ENCODE measurements at regions not wholly inside any gene's neighbourhood (a gene's known extent, or its start where the extent isn't known, plus 50 kb on each side); places are given as distances from the start of the nearest gene placed in this dataset.

DNA sequence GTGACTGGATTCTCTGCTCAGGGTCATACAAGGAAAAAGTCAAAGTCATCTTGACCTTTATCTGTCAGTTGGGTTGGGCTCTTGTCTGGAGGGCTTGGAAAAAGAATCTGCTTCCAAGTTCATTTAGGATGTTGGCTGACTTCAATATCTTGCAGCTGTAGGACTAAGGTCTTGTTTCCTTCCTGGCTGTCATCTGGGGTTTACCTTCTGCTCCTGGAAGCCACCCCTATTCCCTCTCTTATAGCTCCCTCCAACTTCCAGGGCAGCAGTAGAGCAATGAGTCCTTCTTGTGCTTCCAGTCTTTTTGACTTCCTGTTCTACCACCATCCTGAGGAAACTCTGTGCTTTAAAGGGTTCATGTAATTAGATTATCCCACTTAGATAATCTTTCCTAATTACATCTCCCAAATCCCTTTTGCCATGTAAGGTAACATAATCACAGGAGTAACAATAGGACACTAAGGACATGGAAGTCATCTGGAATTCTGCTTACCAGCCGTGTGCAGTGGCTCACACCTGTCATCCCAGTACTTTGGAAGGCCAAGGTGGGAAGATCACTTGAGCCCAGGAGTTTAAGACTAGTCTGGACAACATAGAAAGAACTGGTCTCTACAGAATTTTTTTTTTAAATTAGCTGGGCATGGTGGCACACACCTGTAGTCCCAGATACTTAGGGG, 170.7 kb upstream of the KITLG start:
- 91% methylated on average over 1 of the region's 1 CpG for WGBS
- no peak overlapping the region for H3K9ac ChIP-seq (ENCODE audit: low read length)
- H3K23ac ChIP-seq (ENCODE audit: low read length in 2 of 2) = no peak overlapping the region
- no peak overlapping the region for H3K4me2 ChIP-seq (ENCODE audit: low read length, poor library complexity, severe bottlenecking)
- no peaks in the 10 kb centered on the region for H3K4me1 ChIP-seq (ENCODE audit: control insufficient read depth, insufficient read depth, low read depth, low read length)
- H2BK12ac ChIP-seq (ENCODE audit: low read length in 2 of 2) = no peak overlapping the region
- no peak overlapping the region for H2AK5ac ChIP-seq (ENCODE audit: low read length, severe bottlenecking)
- no peak overlapping the region for H4K91ac ChIP-seq (ENCODE audit: low read length)
- no peak overlapping the region for H3K18ac ChIP-seq (ENCODE audit: low read depth in 1 of 2, low read length in 2 of 2)
- no peaks in the 10 kb centered on the region for H3K79me1 ChIP-seq (replicated peaks; ENCODE audit: low read length, poor library complexity, severe bottlenecking)
- H2AFZ ChIP-seq (ENCODE audit: low read depth, low read length) = no peak overlapping the region
- no peaks in the 10 kb centered on the region for H3K9me3 ChIP-seq (ENCODE audit: control insufficient read depth, low read length)
- H3K36me3 ChIP-seq (ENCODE audit: control insufficient read depth in 1 of 2, insufficient read depth in 2 of 2, low read depth in 1 of 2, low read length in 2 of 2) = no peaks in the 10 kb centered on the region
- no peak overlapping the region for H3K27ac ChIP-seq (ENCODE audit: low read length, poor library complexity, severe bottlenecking)
- DNase-seq = no peak
- H3K4me3 ChIP-seq (ENCODE audit: insufficient read depth in 1 of 2, low read depth in 1 of 2, low read length in 2 of 2) = no peak overlapping the region
- H4K8ac ChIP-seq (ENCODE audit: low read length) = no peak overlapping the region
- no peak overlapping the region for H2BK5ac ChIP-seq (ENCODE audit: low read depth, low read length, poor library complexity, severe bottlenecking)
- no peak overlapping the region for H3K4ac ChIP-seq (ENCODE audit: low read depth in 1 of 2, low read length in 2 of 2)
- no peaks in the 10 kb centered on the region for H3K27me3 ChIP-seq (ENCODE audit: control insufficient read depth in 1 of 2, insufficient read depth in 1 of 2, low read length in 2 of 2)
- no peak overlapping the region for H2BK15ac ChIP-seq (ENCODE audit: low read depth, poor library complexity, severe bottlenecking)
- no peak overlapping the region for H2BK120ac ChIP-seq (ENCODE audit: low read depth, low read length)
- no peak overlapping the region for H3K14ac ChIP-seq (ENCODE audit: low read length in 2 of 2)

- Histone ChIP-seq H3K14ac (ENCODE audit: low read length in 2 of 2) (no peak overlapping the region), H4K8ac (ENCODE audit: low read length) (no peak overlapping the region), H3K36me3 (ENCODE audit: control insufficient read depth in 1 of 2, insufficient read depth in 2 of 2, low read depth in 1 of 2, low read length in 2 of 2) (no peaks in the 10 kb centered on the region), H2AFZ (ENCODE audit: low read depth, low read length) (no peak overlapping the region), H2BK120ac (ENCODE audit: low read depth, low read length) (no peak overlapping the region), H3K9ac (ENCODE audit: low read length) (no peak overlapping the region), H3K9me3 (ENCODE audit: control insufficient read depth, low read length) (no peaks in the 10 kb centered on the region), H2BK12ac (ENCODE audit: low read length in 2 of 2) (no peak overlapping the region), H3K27me3 (ENCODE audit: control insufficient read depth in 1 of 2, insufficient read depth in 1 of 2, low read length in 2 of 2) (no peaks in the 10 kb centered on the region), H3K4me3 (ENCODE audit: insufficient read depth in 1 of 2, low read depth in 1 of 2, low read length in 2 of 2) (no peak overlapping the region), H2BK5ac (ENCODE audit: low read depth, low read length, poor library complexity, severe bottlenecking) (no peak overlapping the region), H3K27ac (ENCODE audit: low read length, poor library complexity, severe bottlenecking) (no peak overlapping the region), H3K23ac (ENCODE audit: low read length in 2 of 2) (no peak overlapping the region), H3K4me2 (ENCODE audit: low read length, poor library complexity, severe bottlenecking) (no peak overlapping the region), H3K79me1 (replicated peaks; ENCODE audit: low read length, poor library complexity, severe bottlenecking) (no peaks in the 10 kb centered on the region), H3K4me1 (ENCODE audit: control insufficient read depth, insufficient read depth, low read depth, low read length) (no peaks in the 10 kb centered on the region), H3K18ac (ENCODE audit: low read depth in 1 of 2, low read length in 2 of 2) (no peak overlapping the region), H2AK5ac (ENCODE audit: low read length, severe bottlenecking) (no peak overlapping the region), H4K91ac (ENCODE audit: low read length) (no peak overlapping the region), H2BK15ac (ENCODE audit: low read depth, poor library complexity, severe bottlenecking) (no peak overlapping the region), H3K4ac (ENCODE audit: low read depth in 1 of 2, low read length in 2 of 2) (no peak overlapping the region)
- no peak for DNase-seq
Observed at GRCh38 chr12:88746386-88746785, 166.1 kb upstream of the KITLG start.

DNA sequence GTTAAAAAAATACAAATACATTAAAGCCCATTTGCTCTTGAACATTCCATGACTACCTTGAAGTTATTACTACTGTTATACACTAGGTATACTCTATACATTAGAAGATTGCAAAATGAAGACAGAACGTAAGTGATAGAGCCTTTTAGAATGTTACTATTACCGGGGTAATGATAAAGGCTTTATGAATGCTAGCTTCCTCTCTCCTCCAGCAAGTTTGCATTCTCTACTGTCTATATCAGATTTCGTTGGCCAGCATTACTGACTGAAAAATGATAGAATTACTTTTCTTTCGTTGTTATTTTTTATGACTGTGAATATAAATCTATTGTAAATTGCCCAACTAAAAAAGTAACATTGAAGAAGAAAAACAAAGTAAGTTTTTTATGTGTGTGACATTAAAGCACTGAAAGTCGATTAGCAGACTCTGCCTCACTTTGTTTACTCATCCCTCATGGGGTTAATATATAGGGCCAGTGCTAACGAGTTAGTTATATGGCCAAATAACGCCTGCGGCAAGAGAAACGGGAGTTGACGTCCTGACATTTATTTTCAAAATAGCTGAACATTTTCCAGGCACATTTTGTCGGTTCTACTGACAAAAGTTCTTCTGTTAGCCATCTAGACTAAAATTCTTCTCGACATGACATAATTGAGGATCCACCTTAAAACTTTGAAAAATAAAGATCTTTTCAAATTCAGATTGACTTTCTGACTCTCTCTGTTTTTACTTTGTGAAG, 163.8 kb upstream of the KITLG start:
- H2AK5ac ChIP-seq (ENCODE audit: low read length, severe bottlenecking) = no peak overlapping the region
- no peak overlapping the region for H3K14ac ChIP-seq (ENCODE audit: low read length in 2 of 2)
- H2AFZ ChIP-seq (ENCODE audit: low read depth, low read length) = no peak overlapping the region
- no peak overlapping the region for H3K4me2 ChIP-seq (ENCODE audit: low read length, poor library complexity, severe bottlenecking)
- H2BK12ac ChIP-seq (ENCODE audit: low read length in 2 of 2) = no peak overlapping the region
- H4K8ac ChIP-seq (ENCODE audit: low read length) = no peak overlapping the region
- H3K4me1 ChIP-seq (ENCODE audit: control insufficient read depth, insufficient read depth, low read depth, low read length) = no peaks in the 10 kb centered on the region
- no peak overlapping the region for H2BK15ac ChIP-seq (ENCODE audit: low read depth, poor library complexity, severe bottlenecking)
- 58% methylated on average over 8 of the region's 12 CpGs for WGBS
- H3K36me3 ChIP-seq (ENCODE audit: control insufficient read depth in 1 of 2, insufficient read depth in 2 of 2, low read depth in 1 of 2, low read length in 2 of 2) = no peaks in the 10 kb centered on the region
- no peak overlapping the region for H3K18ac ChIP-seq (ENCODE audit: low read depth in 1 of 2, low read length in 2 of 2)
- H3K9ac ChIP-seq (ENCODE audit: low read length) = peak overlapping the region; percentile 40
- H3K23ac ChIP-seq (ENCODE audit: low read length in 2 of 2) = no peak overlapping the region
- no peaks in the 10 kb centered on the region for H3K27me3 ChIP-seq (ENCODE audit: control insufficient read depth in 1 of 2, insufficient read depth in 1 of 2, low read length in 2 of 2)
- H4K91ac ChIP-seq (ENCODE audit: low read length) = no peak overlapping the region
- H3K79me1 ChIP-seq (replicated peaks; ENCODE audit: low read length, poor library complexity, severe bottlenecking) = no peaks in the 10 kb centered on the region
- H3K27ac ChIP-seq (ENCODE audit: low read length, poor library complexity, severe bottlenecking) = no peak overlapping the region
- H2BK5ac ChIP-seq (ENCODE audit: low read depth, low read length, poor library complexity, severe bottlenecking) = no peak overlapping the region
- H3K4me3 ChIP-seq (ENCODE audit: insufficient read depth in 1 of 2, low read depth in 1 of 2, low read length in 2 of 2) = no peak overlapping the region
- no peak overlapping the region for H2BK120ac ChIP-seq (ENCODE audit: low read depth, low read length)
- H3K9me3 ChIP-seq (ENCODE audit: control insufficient read depth, low read length) = no peaks in the 10 kb centered on the region
- H3K4ac ChIP-seq (ENCODE audit: low read depth in 1 of 2, low read length in 2 of 2) = no peak overlapping the region
- no peak for DNase-seq

GRCh38 chr12:88737838-88738472, 157.7 kb upstream of the KITLG start:
- Histone ChIP-seq H2BK5ac (ENCODE audit: low read depth, low read length, poor library complexity, severe bottlenecking) (no peak overlapping the region), H2BK120ac (ENCODE audit: low read depth, low read length) (no peak overlapping the region), H4K91ac (ENCODE audit: low read length) (no peak overlapping the region), H3K4me3 (ENCODE audit: insufficient read depth in 1 of 2, low read depth in 1 of 2, low read length in 2 of 2) (no peak overlapping the region), H3K23ac (ENCODE audit: low read length in 2 of 2) (no peak overlapping the region), H3K79me1 (replicated peaks; ENCODE audit: low read length, poor library complexity, severe bottlenecking) (no peaks in the 10 kb centered on the region), H2AK5ac (ENCODE audit: low read length, severe bottlenecking) (peak overlapping the region; percentile 26), H4K8ac (ENCODE audit: low read length) (no peak overlapping the region), H2AFZ (ENCODE audit: low read depth, low read length) (no peak overlapping the region), H2BK15ac (ENCODE audit: low read depth, poor library complexity, severe bottlenecking) (no peak overlapping the region), H3K9me3 (ENCODE audit: control insufficient read depth, low read length) (no peaks in the 10 kb centered on the region), H2BK12ac (ENCODE audit: low read length in 2 of 2) (no peak overlapping the region), H3K4me1 (ENCODE audit: control insufficient read depth, insufficient read depth, low read depth, low read length) (peaks cover 3% of the 10 kb centered on the region), H3K27ac (ENCODE audit: low read length, poor library complexity, severe bottlenecking) (peak overlapping the region; percentile 49), H3K4ac (ENCODE audit: low read depth in 1 of 2, low read length in 2 of 2) (no peak overlapping the region), H3K14ac (ENCODE audit: low read length in 2 of 2) (no peak overlapping the region), H3K9ac (ENCODE audit: low read length) (no peak overlapping the region), H3K18ac (ENCODE audit: low read depth in 1 of 2, low read length in 2 of 2) (no peak overlapping the region), H3K27me3 (ENCODE audit: control insufficient read depth in 1 of 2, insufficient read depth in 1 of 2, low read length in 2 of 2) (no peaks in the 10 kb centered on the region), H3K4me2 (ENCODE audit: low read length, poor library complexity, severe bottlenecking) (no peak overlapping the region), H3K36me3 (ENCODE audit: control insufficient read depth in 1 of 2, insufficient read depth in 2 of 2, low read depth in 1 of 2, low read length in 2 of 2) (no peaks in the 10 kb centered on the region)
- DNase-seq = no peak
- WGBS = 96% methylated on average over 5 of the region's 8 CpGs
